ENCODE measurements at regions not wholly inside any gene's neighbourhood (a gene's known extent, or its start where the extent isn't known, plus 50 kb on each side); places are given as distances from the start of the nearest gene placed in this dataset.

GRCh38 chr2:239679755-239680154 is 278.9 kb upstream of the HDAC4 start:
- TF ChIP-seq ZBTB44 (tag by site-specific recombination; IDR thresholded peaks at IDR 0.05) (no peak), ZBTB48 (tag by site-specific recombination; IDR thresholded peaks at IDR 0.05) (no peak), ZNF18 (tag by site-specific recombination; IDR thresholded peaks at IDR 0.05) (no peak), ZBTB17 (tag by site-specific recombination; IDR thresholded peaks at IDR 0.05) (no peak), ZNF211 (tag by site-specific recombination; IDR thresholded peaks at IDR 0.05; ENCODE audit: low read depth) (no peak), ZNF571 (tag by site-specific recombination; IDR thresholded peaks at IDR 0.05) (no peak)

Measured in HEK293 (cell line).